Fibroblast of the aortic adventitia (primary cell): ENCODE measurements at regions not wholly inside any gene's neighbourhood (a gene's known extent, or its start where the extent isn't known, plus 50 kb on each side); places are given as distances from the start of the nearest gene placed in this dataset.
A peak's percentile ranks its signal among the peaks of the same experiment; 100 is the strongest.
"Not testable (repeated sequence)": the region's sequence is repeated elsewhere in the genome, so short reads cannot be mapped to it uniquely, and the experiment has no call there.

ENCODE experiments used
- DNase-seq: peaks from one replicate; pipeline ENCODE4 v3.0.0-alpha.2; 2010; ENCODE audit warnings: low read depth
- H3K4me3 ChIP-seq: 2 replicates; pipeline ENCODE4 v1.5.1; 2011; ENCODE audit warnings: low read depth, mild to moderate bottlenecking, control low read depth, low read length, moderate library complexity
- CTCF ChIP-seq: IDR thresholded peaks from 2 replicates; pipeline ENCODE4 v1.5.1; 2011; ENCODE audit warnings: mild to moderate bottlenecking, low read length, control low read depth, inconsistent platforms; ENCODE audit not compliant: insufficient read depth

GRCh38 chr15:58355382-58355971 is 76.3 kb upstream of the LIPC start:
- no peak overlapping the region for H3K4me3 ChIP-seq
- no peak for TF ChIP-seq CTCF
- no peak for DNase-seq

GRCh38 chr15:58355973-58356372 is 75.8 kb upstream of the LIPC start:
- TF ChIP-seq CTCF = no peak
- H3K4me3 ChIP-seq = no peak overlapping the region
- no peak for DNase-seq

GRCh38 chr15:58357529-58358476 is 74.0 kb upstream of the LIPC start:
- no peak for TF ChIP-seq CTCF
- H3K4me3 ChIP-seq = no peak overlapping the region
- DNase-seq = peak; percentile 39

- H3K4me3 ChIP-seq = no peak overlapping the region
- TF ChIP-seq CTCF = no peak
- DNase-seq = no peak
Measured at GRCh38 chr15:58360421-58361090, 71.2 kb upstream of the LIPC start.

GRCh38 chr15:58361273-58361759 is 70.5 kb upstream of the LIPC start:
- DNase-seq = peak; percentile 53
- no peak overlapping the region for H3K4me3 ChIP-seq
- TF ChIP-seq CTCF = no peak

- no peak for DNase-seq
- no peak overlapping the region for H3K4me3 ChIP-seq
- no peak for TF ChIP-seq CTCF
Measured at GRCh38 chr15:58362262-58362922, 69.4 kb upstream of the LIPC start.

- DNase-seq, H3K4me3 ChIP-seq: not testable (repeated sequence)
Measured at GRCh38 chr15:58363118-58363517, 68.7 kb upstream of the LIPC start.

- H3K4me3 ChIP-seq, DNase-seq: not testable (repeated sequence)
Measured at GRCh38 chr15:58363673-58364072, 68.1 kb upstream of the LIPC start.

- not testable (repeated sequence) for DNase-seq
Measured at GRCh38 chr15:58365098-58365497, 66.7 kb upstream of the LIPC start.

More at GRCh38 chr15:58365098-58365497, 66.7 kb upstream of the LIPC start:
- not testable (repeated sequence) for H3K4me3 ChIP-seq
